Kidney epithelial cell (primary cell): ENCODE measurements at regions not wholly inside any gene's neighbourhood (a gene's known extent, or its start where the extent isn't known, plus 50 kb on each side); places are given as distances from the start of the nearest gene placed in this dataset.
A peak's percentile ranks its signal among the peaks of the same experiment; 100 is the strongest.

Source experiments
- DNase-seq: peaks from one replicate; pipeline ENCODE4 v3.0.0-alpha.2; 2010; ENCODE audit warnings: low read depth
- H3K27me3 ChIP-seq: 2 replicates; pipeline ENCODE4 v1.6.0; 2011; ENCODE audit warnings: low read length; ENCODE audit not compliant: control insufficient read depth, insufficient read depth
- H3K36me3 ChIP-seq: 2 replicates; pipeline ENCODE4 v1.5.1; 2011; ENCODE audit warnings: low read length; ENCODE audit not compliant: control insufficient read depth, insufficient read depth
- H3K4me3 ChIP-seq: 2 replicates; pipeline ENCODE4 v1.5.1; 2011; ENCODE audit warnings: low read depth, mild to moderate bottlenecking, control low read depth, low read length
- CTCF ChIP-seq: IDR thresholded peaks from 2 replicates; pipeline ENCODE4 v1.5.1; 2011; ENCODE audit warnings: mild to moderate bottlenecking, moderate library complexity, low read length, control low read depth, inconsistent platforms; ENCODE audit not compliant: insufficient read depth, poor library complexity, severe bottlenecking

DNA sequence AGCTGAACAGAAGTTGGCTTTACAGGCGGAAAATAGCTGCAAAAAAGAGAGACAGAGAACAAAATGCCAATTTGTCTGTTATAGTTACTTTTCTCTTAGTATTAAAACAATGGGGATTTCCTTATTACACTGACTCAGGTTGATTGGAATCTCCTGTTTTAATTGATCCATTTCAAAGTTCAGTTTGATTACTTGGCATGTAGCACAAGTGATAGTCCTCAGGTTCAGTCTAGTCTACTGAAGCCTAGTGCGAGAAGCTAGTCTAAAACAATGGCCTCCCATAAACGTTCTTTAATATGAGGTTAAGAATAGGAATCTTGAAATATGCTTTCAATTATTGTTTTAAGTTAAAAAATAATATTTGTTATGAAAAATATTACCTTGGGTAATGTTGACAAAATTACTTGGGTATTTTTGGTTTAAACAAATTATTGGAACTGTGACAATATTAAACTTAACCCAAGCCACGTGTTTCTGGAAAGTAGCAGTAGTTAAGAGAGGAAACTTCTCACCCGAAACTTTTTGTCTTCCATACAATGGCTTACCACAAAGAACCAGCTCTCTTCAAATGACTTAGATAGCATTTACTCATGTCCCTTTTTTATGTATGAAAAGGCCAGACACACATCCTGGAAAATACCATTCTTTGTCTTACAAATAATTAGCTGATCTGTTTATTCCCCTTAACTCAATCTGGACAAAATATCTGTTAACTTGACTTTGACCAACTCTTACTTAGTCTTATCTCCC, 1326.2 kb upstream of the TMEFF2 start:
- Histone ChIP-seq H3K36me3 (no peaks in the 10 kb centered on the region), H3K4me3 (no peak overlapping the region), H3K27me3 (no peaks in the 10 kb centered on the region)
- TF ChIP-seq CTCF = no peak
- no peak for DNase-seq

GRCh38 chr2:193518041-193518817, 1323.5 kb upstream of the TMEFF2 start:
- Histone ChIP-seq H3K27me3 (no peaks in the 10 kb centered on the region), H3K4me3 (no peak overlapping the region), H3K36me3 (no peaks in the 10 kb centered on the region)
- DNase-seq = peak; percentile 62
- no peak for TF ChIP-seq CTCF

DNA sequence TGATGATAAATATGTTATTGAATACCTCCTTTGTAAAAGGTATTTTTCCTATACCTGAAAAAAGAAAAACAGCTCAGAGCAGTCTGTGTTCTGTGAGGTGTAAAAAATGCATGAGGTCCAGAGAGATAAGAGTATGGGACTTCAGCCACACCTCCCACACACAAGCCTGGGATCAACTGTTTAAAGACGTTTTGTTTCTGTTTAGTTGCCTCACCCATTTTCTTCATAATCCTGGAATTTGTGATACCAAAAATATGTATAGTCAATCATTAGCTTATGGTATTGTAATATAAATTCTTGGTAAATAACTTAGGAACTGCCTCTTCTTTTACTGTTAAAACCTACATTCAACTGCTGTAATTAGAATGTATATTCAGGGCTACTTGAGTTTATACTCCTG, 1322.9 kb upstream of the TMEFF2 start:
- H3K4me3 ChIP-seq = no peak overlapping the region
- DNase-seq = peak; percentile 10
- H3K27me3 ChIP-seq = no peaks in the 10 kb centered on the region
- no peak for TF ChIP-seq CTCF
- H3K36me3 ChIP-seq = no peaks in the 10 kb centered on the region

DNA sequence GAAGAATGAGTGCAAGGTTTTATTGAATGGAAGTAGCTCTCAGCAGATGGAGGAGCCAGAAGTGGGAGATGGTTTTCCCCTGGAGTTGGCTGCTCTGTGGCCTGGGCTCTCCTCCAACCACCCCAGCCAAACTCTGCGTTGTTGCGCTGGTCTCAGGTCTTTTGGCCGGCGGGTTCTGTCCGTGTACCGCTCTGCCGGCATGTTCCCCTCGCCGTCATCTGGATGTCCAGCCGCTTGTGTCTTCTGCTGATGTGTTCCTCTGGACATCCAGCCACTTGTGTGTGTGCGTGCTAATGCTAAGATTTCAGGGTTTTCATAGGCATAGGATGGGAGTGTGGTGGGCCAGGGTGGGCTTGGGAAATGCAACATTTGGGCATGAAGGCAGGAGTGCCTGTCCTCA, 1311.3 kb upstream of the TMEFF2 start:
- no peak for DNase-seq

DNA sequence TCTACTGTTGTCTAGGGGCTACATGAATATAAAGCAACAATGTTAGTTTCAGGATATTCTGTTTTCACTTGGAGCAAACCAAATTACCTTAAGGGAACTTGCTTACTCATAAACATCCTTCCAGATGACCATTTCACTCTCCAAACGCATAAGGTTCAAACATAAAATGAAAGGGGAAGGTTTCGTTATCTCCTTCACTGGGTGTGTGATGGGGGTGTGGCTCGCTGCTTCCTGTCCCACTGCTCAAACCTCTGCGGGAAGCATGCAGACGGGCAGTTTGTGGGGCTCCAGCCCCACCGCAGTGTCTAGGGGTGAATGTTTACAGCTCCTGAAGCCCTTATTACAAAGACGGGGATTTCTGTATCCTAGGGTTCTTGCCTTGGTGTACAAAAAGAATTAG, 1310.9 kb upstream of the TMEFF2 start:
- no peak for DNase-seq
- Histone ChIP-seq H3K4me3 (no peak overlapping the region), H3K36me3 (no peaks in the 10 kb centered on the region), H3K27me3 (no peaks in the 10 kb centered on the region)
- TF ChIP-seq CTCF = no peak

More for the DNA sequence above, 1311.3 kb upstream of the TMEFF2 start:
- TF ChIP-seq CTCF = no peak
- Histone ChIP-seq H3K36me3 (no peaks in the 10 kb centered on the region), H3K4me3 (no peak overlapping the region), H3K27me3 (no peaks in the 10 kb centered on the region)
